ENCODE measurements at regions not wholly inside any gene's neighbourhood (a gene's known extent, or its start where the extent isn't known, plus 50 kb on each side); places are given as distances from the start of the nearest gene placed in this dataset.

GRCh38 chr13:112194579-112194978 is 127.6 kb downstream of the SOX1 start:
- DNase-seq (ENCODE audit: low spot score): no peak

GRCh38 chr13:112198396-112199010 is 131.6 kb downstream of the SOX1 start:
- no peak for DNase-seq (ENCODE audit: low spot score)

GRCh38 chr13:112200200-112200599 is 133.3 kb downstream of the SOX1 start:
- no peak for DNase-seq (ENCODE audit: low spot score)

DNA sequence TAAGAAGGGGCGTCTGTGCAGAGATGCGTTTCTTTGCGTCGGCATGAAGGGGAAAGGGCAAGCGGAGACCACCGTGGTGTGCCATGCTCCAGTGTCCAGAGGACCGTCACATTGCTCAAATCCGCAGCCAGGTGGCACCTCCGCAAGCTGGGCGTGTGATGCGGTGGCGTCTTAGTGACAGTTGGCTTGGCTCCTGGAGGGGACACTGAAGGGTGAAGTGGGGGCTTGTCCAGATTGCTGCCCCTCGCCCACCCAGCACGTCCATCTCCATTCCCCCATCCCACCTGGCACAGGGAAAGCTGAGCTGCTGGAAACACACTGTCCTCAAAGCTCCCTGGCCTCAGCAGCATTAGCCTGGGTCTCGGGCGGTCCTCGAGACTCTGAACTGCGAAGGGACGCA is 135.3 kb downstream of the SOX1 start:
- no peak for DNase-seq (ENCODE audit: low spot score)

GRCh38 chr13:112202966-112203365 is 136.0 kb downstream of the SOX1 start:
- DNase-seq (ENCODE audit: low spot score): no peak

DNA sequence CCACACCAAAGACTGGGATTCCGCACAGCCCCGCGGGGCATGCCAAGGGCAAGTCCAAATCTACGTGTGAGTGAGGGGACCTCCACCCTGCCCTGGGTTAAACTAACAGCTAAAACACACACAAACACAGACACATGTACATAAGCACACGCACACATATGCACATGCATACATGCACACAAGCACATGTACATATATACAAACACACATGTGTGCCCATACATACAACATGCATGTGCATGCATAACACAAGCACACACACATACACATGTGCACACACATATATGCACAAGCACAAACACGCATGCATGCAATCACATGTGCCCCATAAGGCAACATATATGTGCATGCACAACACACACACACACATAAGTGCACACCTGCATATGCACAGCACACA is 136.7 kb downstream of the SOX1 start:
- DNase-seq (ENCODE audit: low spot score): no peak

- DNase-seq (ENCODE audit: low spot score): no peak
These were observed 137.7 kb downstream of the SOX1 start for GRCh38 chr13:112204346-112205327.

DNA sequence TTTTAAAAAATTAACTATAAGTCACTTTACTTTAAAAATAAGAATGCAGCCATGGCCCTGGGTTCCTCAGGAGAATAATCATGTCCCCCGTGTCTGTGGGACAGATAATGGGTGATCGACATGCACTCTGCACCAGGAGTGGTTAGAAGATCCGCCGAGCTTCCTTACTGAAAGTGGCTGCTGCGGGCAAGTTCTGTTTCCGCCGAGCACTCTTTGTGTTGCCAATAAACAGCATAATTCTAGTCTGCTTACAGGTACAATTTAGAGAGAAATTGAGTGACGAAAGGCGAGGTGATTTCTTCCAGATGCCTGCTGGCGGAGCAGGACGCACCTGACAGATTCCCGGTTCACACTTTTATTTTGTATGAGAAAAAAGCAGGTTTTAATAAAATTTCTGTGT is 139.0 kb downstream of the SOX1 start:
- no peak for DNase-seq (ENCODE audit: low spot score)

DNA sequence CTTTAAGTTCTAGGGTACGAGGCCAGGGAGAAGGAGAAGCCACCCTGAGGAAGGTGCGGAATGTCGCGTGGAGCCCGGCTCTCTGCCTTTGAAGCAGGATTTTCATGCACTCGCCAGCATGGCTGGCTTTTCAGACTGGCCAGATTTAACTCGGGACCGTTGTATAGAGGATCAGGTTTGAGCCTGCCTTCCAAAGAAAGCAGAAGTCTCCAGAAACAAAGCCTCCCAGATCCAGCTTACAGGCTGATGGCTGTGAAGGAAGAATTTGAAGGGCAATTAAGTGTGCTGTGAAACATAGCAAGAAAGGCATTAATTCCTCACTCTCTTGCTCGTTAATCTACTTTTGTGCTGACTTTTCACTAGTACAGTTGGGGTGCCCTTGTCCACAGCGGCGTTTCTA is 140.2 kb downstream of the SOX1 start:
- no peak for DNase-seq (ENCODE audit: low spot score)

GRCh38 chr13:112208656-112209055 is 141.7 kb downstream of the SOX1 start:
- DNase-seq (ENCODE audit: low spot score): no peak

DNA sequence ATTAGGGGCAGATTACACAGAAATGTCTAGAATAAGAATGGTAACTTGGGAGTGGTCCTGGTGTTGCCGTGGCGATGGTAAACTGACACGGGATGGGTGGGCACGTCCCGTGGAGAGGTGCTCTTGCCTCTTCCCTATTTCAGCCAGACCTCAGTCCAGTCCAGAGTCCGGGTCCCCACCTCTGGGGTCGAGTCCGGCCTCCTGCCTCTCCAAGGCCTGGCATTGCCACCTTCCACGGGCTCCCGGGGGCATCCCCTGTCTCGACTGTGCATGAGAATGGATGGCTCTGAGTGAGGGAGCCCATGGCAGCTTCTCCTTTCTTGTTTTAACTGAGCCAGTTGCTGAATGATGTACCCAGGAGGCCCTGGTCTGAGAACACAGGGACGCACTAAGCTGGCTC is 142.3 kb downstream of the SOX1 start:
- DNase-seq (ENCODE audit: low spot score): no peak

DNA sequence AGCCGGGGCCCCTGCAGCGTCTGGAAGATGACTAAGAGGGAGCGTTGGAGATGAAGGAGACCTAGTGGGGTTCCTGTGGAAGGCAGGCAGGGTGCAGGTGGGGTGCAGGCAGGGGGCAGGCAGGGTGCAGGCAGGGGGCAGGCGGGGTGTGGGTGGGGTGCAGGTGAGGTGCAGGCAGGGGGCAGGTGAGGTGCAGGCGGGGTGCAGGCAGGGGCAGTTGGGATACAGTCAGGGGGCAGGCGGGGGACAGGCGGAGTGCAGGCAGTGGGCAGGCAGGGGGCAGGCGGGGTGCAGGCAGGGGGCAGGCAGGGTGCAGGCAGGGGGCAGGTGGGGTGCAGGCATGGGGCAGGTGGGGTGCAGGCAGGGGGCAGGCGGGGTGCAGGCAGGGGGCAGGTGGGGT is 142.8 kb downstream of the SOX1 start:
- DNase-seq (ENCODE audit: low spot score): no peak

GRCh38 chr13:112210371-112210770 is 143.4 kb downstream of the SOX1 start:
- DNase-seq (ENCODE audit: low spot score): no peak

- no peak for DNase-seq (ENCODE audit: low spot score)
These were observed 145.6 kb downstream of the SOX1 start for GRCh38 chr13:112212533-112212932.

DNA sequence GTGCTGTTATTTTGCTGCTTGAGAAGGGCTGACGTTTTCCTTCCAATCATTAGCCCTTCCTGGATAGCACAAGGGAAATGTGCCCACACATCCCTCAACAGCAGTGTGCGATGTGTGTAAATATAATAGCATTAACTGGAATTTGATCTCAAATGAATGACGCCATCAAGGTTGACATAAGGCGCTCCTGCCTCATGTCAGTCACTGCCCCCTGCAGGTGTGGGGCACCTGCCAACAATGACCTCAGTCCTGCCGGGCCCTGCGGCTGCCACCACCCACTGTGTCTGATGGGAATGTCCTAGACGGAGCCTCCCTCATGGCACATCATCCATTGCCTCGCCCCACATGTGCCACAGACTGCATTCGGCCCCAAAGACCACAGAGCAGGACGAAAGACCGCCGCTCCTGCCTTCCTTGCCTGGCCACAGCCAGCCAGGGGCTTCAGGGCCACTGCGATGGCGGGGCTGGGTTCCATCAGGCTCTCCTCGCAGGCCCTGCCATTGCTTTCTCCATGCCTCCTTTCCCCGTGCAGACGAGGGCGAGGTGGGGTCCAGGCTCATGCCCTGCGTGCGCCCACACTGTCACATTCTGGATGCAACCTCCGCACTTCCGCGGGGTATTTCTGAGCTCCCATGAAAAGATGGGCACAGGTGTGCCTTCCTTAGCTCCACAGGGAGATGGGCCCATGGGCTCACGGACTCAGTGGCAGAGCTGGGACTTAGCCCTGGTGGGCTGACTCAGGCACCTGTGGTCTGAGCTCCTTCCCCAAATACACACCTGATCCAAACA is 146.7 kb downstream of the SOX1 start:
- DNase-seq (ENCODE audit: low spot score): no peak

GRCh38 chr13:112215871-112216270 is 148.9 kb downstream of the SOX1 start:
- DNase-seq (ENCODE audit: low spot score): no peak

GRCh38 chr13:112217431-112217830 is 150.5 kb downstream of the SOX1 start:
- no peak for DNase-seq (ENCODE audit: low spot score)

- no peak for DNase-seq (ENCODE audit: low spot score)
These were observed 151.5 kb downstream of the SOX1 start for GRCh38 chr13:112218416-112218815.

DNA sequence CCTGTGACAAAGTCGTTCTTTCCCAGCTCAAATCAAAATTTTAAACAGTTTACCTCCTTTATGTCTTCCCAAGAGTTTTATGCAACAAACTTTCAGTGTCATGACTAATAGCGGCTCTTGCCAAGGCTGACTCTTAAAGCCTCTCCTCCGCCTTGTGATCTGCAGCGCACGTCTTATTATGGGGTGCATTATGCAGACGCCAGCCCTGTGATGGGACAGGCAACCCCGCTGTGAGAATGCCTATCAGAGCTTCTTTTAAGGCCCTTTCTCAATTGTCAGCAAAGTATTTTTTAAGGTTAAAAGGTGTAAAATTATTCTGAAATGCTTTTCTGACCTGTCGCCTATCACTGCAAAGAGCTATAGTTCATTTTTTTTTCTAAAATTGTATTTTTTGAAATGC is 152.8 kb downstream of the SOX1 start:
- DNase-seq (ENCODE audit: low spot score): no peak

- DNase-seq (ENCODE audit: low spot score): no peak
These were observed 153.4 kb downstream of the SOX1 start for GRCh38 chr13:112220296-112220875.

DNA sequence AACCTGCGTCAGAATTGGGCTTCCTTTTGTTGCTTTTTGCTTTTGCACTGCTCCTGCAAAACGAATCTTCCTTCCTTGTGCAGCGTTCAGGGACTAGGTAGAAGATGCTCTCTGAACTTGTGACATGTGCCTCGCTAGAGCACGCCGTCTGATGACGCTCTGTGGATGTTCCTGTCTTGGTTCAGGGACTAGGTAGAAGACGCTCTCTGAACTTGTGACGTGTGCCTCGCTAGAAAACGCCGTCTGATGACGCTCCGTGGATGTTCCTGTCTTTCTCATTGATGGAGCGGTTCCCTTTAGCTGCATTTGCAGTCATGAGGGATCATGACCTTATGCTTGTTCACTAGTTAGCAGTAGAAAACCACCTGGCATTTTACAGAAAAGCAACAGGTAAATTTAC is 154.0 kb downstream of the SOX1 start:
- no peak for DNase-seq (ENCODE audit: low spot score)

DNA sequence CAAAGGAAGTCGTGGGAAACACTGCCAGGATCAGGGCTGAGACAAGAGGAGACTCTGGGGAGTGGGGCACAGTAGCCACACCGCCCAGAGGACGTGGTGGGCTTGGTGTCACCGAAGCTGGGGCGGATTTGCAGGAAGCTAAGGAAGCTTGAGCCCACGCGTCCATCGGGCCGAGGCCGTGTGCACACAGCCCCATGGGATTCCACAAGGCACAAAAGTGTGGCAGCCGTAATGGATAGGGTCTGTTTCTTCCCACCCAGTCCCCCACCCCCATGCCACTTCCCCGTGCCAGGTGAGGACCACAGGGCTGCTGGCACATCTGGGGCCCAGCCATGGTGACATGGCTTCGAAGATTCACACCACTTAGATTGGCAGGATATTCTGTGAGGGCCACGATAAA is 153.2 kb upstream of the SPACA7 start:
- DNase-seq (ENCODE audit: low spot score): no peak
